ENCODE measurements at regions not wholly inside any gene's neighbourhood (a gene's known extent, or its start where the extent isn't known, plus 50 kb on each side); places are given as distances from the start of the nearest gene placed in this dataset.

GRCh38 chr10:21161647-21162046 lies 264.5 kb upstream of the NEBL start:
- TF ChIP-seq REST (IDR thresholded peaks at IDR 0.05; ENCODE audit: insufficient read depth in 1 of 2, low read depth in 2 of 2, low read length in 1 of 2) (no peak), CTCF (IDR thresholded peaks at IDR 0.05) (no peak), POLR2AphosphoS5 (IDR thresholded peaks at IDR 0.05; ENCODE audit: low read depth, low read length) (no peak), TCF7L2 (IDR thresholded peaks at IDR 0.05; ENCODE audit: low read depth, low read length) (no peak), SIN3A (IDR thresholded peaks at IDR 0.05; ENCODE audit: borderline replicate concordance, insufficient read depth, low read depth, low read length) (no peak)
